ENCODE measurements at regions not wholly inside any gene's neighbourhood (a gene's known extent, or its start where the extent isn't known, plus 50 kb on each side); places are given as distances from the start of the nearest gene placed in this dataset.
A peak's percentile ranks its signal among the peaks of the same experiment; 100 is the strongest.

- no peaks in the 10 kb centered on the region for H3K36me3 ChIP-seq
- 65 to 82% methylated on average over 2 of the region's 2 CpGs for WGBS, 2 donors
- no peaks in the 10 kb centered on the region for H3K9me3 ChIP-seq
- no peaks in the 10 kb centered on the region for H3K27me3 ChIP-seq
- no peaks in the 10 kb centered on the region for H3K4me1 ChIP-seq
- intact Hi-C loops (cut with DNase I) = no loop called here
- no peak overlapping the region for H3K4me3 ChIP-seq
- no peak for DNase-seq
- TF ChIP-seq, protein P1, sequence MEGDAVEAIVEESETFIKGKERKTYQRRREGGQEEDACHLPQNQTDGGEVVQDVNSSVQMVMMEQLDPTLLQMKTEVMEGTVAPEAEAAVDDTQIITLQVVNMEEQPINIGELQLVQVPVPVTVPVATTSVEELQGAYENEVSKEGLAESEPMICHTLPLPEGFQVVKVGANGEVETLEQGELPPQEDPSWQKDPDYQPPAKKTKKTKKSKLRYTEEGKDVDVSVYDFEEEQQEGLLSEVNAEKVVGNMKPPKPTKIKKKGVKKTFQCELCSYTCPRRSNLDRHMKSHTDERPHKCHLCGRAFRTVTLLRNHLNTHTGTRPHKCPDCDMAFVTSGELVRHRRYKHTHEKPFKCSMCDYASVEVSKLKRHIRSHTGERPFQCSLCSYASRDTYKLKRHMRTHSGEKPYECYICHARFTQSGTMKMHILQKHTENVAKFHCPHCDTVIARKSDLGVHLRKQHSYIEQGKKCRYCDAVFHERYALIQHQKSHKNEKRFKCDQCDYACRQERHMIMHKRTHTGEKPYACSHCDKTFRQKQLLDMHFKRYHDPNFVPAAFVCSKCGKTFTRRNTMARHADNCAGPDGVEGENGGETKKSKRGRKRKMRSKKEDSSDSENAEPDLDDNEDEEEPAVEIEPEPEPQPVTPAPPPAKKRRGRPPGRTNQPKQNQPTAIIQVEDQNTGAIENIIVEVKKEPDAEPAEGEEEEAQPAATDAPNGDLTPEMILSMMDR (IDR thresholded peaks at IDR 0.05) = no peak
- TF ChIP-seq POLR2A (IDR thresholded peaks at IDR 0.05) = no peak
- no peak overlapping the region for H3K27ac ChIP-seq
Measured at GRCh38 chr10:43882711-43883110, 234.0 kb upstream of the ZNF32 start.

DNA sequence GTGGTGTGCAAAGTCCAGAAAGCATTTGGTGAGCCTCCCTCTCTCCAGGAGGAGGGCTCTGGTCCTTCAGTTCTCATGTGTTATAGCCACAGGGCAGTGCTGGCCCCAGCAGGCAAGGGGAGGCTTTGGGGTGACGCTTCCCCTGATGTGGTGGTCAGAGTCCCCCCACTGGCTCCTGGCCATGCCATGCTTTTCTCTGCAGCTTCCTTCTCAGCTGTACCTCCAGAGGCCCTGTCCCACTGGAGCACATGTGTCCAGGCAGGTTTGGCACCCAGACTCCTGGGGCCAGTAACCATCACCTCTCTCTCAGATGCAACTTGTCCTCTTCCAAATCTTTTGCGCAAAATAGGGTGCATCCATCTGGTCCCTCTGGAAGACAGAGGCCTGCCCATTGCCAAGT lies 233.0 kb upstream of the ZNF32 start:
- H3K4me3 ChIP-seq = no peak overlapping the region
- no peaks in the 10 kb centered on the region for H3K27me3 ChIP-seq
- no peak overlapping the region for H3K27ac ChIP-seq
- TF ChIP-seq, protein P1 (IDR thresholded peaks at IDR 0.05) = no peak
- TF ChIP-seq POLR2A (IDR thresholded peaks at IDR 0.05) = no peak
- no peak for DNase-seq
- no peaks in the 10 kb centered on the region for H3K9me3 ChIP-seq
- no peaks in the 10 kb centered on the region for H3K4me1 ChIP-seq
- no peaks in the 10 kb centered on the region for H3K36me3 ChIP-seq
- WGBS, 2 donors = 80 to 90% methylated on average over 1 to 2 of the region's 2 CpGs
- intact Hi-C loops (cut with DNase I) = no loop called here

DNA sequence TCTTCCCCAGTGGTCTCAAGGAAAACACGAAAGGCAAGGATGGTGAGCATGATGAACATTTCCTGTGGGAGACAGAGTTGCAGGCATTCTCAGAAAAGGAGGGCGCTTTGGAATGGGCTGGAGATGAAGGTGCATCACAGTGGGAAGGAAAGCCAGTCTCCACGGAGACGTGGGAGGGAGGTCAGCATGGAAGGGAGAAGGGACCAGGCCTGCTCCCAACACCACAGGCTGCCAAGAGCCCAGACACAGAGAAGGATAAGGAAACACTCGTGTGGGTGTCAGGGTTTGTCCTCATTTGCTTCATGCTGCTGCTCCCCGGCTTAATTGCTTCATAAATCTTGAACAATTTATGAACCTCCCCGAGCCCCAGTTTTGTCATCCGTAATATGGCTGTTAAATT lies 231.5 kb upstream of the ZNF32 start:
- Histone ChIP-seq H3K27ac (no peak overlapping the region), H3K4me1 (no peaks in the 10 kb centered on the region), H3K36me3 (no peaks in the 10 kb centered on the region), H3K4me3 (no peak overlapping the region), H3K27me3 (no peaks in the 10 kb centered on the region), H3K9me3 (no peaks in the 10 kb centered on the region)
- intact Hi-C loops (cut with DNase I) = no loop called here
- TF ChIP-seq, protein P1 (IDR thresholded peaks at IDR 0.05) = no peak
- no peak for TF ChIP-seq POLR2A (IDR thresholded peaks at IDR 0.05)
- no peak for DNase-seq
- WGBS, 2 donors = 57 to 71% methylated on average over 6 to 7 of the region's 8 CpGs

GRCh38 chr10:43879742-43880141 lies 231.1 kb upstream of the ZNF32 start:
- Histone ChIP-seq H3K9me3 (no peaks in the 10 kb centered on the region), H3K4me3 (no peak overlapping the region), H3K27me3 (no peaks in the 10 kb centered on the region), H3K4me1 (no peaks in the 10 kb centered on the region), H3K36me3 (no peaks in the 10 kb centered on the region), H3K27ac (no peak overlapping the region)
- intact Hi-C loops (cut with DNase I) = no loop called here
- WGBS, 2 donors = 79 to 94% methylated on average over 3 to 7 of the region's 12 CpGs
- no peak for TF ChIP-seq POLR2A (IDR thresholded peaks at IDR 0.05)
- TF ChIP-seq, protein P1 (IDR thresholded peaks at IDR 0.05) = no peak
- DNase-seq = no peak

DNA sequence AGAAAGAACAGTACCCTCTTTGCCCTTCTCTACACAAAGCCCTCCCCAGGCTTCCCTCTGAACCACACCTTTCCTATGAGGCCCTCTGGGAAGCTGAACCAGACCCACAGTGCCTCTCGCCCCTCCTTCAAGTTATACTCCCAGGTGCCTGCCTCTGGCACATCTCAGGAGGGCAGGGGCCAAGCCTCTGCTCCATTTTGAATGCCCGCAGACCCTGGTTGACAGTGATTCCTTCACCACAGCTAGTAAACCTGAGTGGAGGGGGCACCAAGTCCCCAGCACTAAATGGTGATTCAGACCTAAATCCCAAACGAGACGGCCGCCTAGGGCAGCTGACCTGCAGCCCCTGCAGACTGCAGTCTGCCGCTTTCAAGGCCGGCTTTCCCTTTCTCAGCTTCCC lies 230.5 kb upstream of the ZNF32 start:
- Histone ChIP-seq H3K4me3 (no peak overlapping the region), H3K36me3 (no peaks in the 10 kb centered on the region), H3K27me3 (no peaks in the 10 kb centered on the region), H3K27ac (peak overlapping the region in 2 of 4 donors; percentile 11 to 42), H3K9me3 (no peaks in the 10 kb centered on the region), H3K4me1 (no peaks in the 10 kb centered on the region)
- intact Hi-C loops (cut with DNase I) = no loop called here
- TF ChIP-seq, protein P1 (IDR thresholded peaks at IDR 0.05) = no peak
- no peak for TF ChIP-seq POLR2A (IDR thresholded peaks at IDR 0.05)
- DNase-seq = no peak
- WGBS, 2 donors = 40 to 83% methylated on average over 1 to 2 of the region's 7 CpGs
